ENCODE measurements at regions not wholly inside any gene's neighbourhood (a gene's known extent, or its start where the extent isn't known, plus 50 kb on each side); places are given as distances from the start of the nearest gene placed in this dataset.
"Not testable (repeated sequence)": the region's sequence is repeated elsewhere in the genome, so short reads cannot be mapped to it uniquely, and the experiment has no call there.

- H3K4me2 ChIP-seq (ENCODE audit: low read length) = no peak overlapping the region
- H3K36me3 ChIP-seq (ENCODE audit: insufficient read depth, low read length) = no peaks in the 10 kb centered on the region
- H3K27me3 ChIP-seq (ENCODE audit: control insufficient read depth, insufficient read depth, low read length) = no peaks in the 10 kb centered on the region
- no peak overlapping the region for H3K9ac ChIP-seq (ENCODE audit: low read depth, low read length)
- no peaks in the 10 kb centered on the region for H3K4me1 ChIP-seq (ENCODE audit: control insufficient read depth, insufficient read depth, low read length)
- H3K4me3 ChIP-seq (ENCODE audit: low read length) = no peak overlapping the region
- peaks cover 7% of the 10 kb centered on the region for H3K9me3 ChIP-seq (replicated peaks; ENCODE audit: low read length)
These were observed 1220.2 kb downstream of the JRKL start for GRCh38 chr11:97610000-97610399.

- H3K4me2 ChIP-seq (ENCODE audit: low read length) = no peak overlapping the region
- peaks cover 7% of the 10 kb centered on the region for H3K9me3 ChIP-seq (replicated peaks; ENCODE audit: low read length)
These were observed 1221.0 kb downstream of the JRKL start for GRCh38 chr11:97610854-97611253.

GRCh38 chr11:97611345-97611744 lies 1221.5 kb downstream of the JRKL start:
- H3K36me3 ChIP-seq (ENCODE audit: insufficient read depth, low read length) = no peaks in the 10 kb centered on the region
- H3K4me3 ChIP-seq (ENCODE audit: low read length) = no peak overlapping the region
- no peaks in the 10 kb centered on the region for H3K4me1 ChIP-seq (ENCODE audit: control insufficient read depth, insufficient read depth, low read length)
- H3K9ac ChIP-seq (ENCODE audit: low read depth, low read length) = no peak overlapping the region
- H3K27me3 ChIP-seq (ENCODE audit: control insufficient read depth, insufficient read depth, low read length) = no peaks in the 10 kb centered on the region
- H3K9me3 ChIP-seq (replicated peaks; ENCODE audit: low read length) = peaks cover 7% of the 10 kb centered on the region
- no peak overlapping the region for H3K4me2 ChIP-seq (ENCODE audit: low read length)

More at GRCh38 chr11:97610854-97611253, 1221.0 kb downstream of the JRKL start:
- no peak overlapping the region for H3K4me3 ChIP-seq (ENCODE audit: low read length)
- H3K36me3 ChIP-seq (ENCODE audit: insufficient read depth, low read length) = no peaks in the 10 kb centered on the region
- H3K9ac ChIP-seq (ENCODE audit: low read depth, low read length) = no peak overlapping the region
- no peaks in the 10 kb centered on the region for H3K27me3 ChIP-seq (ENCODE audit: control insufficient read depth, insufficient read depth, low read length)
- no peaks in the 10 kb centered on the region for H3K4me1 ChIP-seq (ENCODE audit: control insufficient read depth, insufficient read depth, low read length)

- H3K36me3 ChIP-seq (ENCODE audit: insufficient read depth, low read length) = no peaks in the 10 kb centered on the region
- no peaks in the 10 kb centered on the region for H3K27me3 ChIP-seq (ENCODE audit: control insufficient read depth, insufficient read depth, low read length)
- H3K9me3 ChIP-seq (replicated peaks; ENCODE audit: low read length) = no peaks in the 10 kb centered on the region
- no peak overlapping the region for H3K9ac ChIP-seq (ENCODE audit: low read depth, low read length)
- H3K4me3 ChIP-seq (ENCODE audit: low read length) = no peak overlapping the region
- H3K4me1 ChIP-seq (ENCODE audit: control insufficient read depth, insufficient read depth, low read length) = no peaks in the 10 kb centered on the region
- no peak overlapping the region for H3K4me2 ChIP-seq (ENCODE audit: low read length)
These were observed 1224.8 kb downstream of the JRKL start for GRCh38 chr11:97614606-97615005.

GRCh38 chr11:97615546-97615945 lies 1225.7 kb downstream of the JRKL start:
- no peaks in the 10 kb centered on the region for H3K36me3 ChIP-seq (ENCODE audit: insufficient read depth, low read length)

GRCh38 chr11:97617031-97617430 lies 1227.2 kb downstream of the JRKL start:
- Histone ChIP-seq H3K9me3 (replicated peaks; ENCODE audit: low read length) (no peaks in the 10 kb centered on the region), H3K27me3 (ENCODE audit: control insufficient read depth, insufficient read depth, low read length) (no peaks in the 10 kb centered on the region), H3K4me3 (ENCODE audit: low read length) (no peak overlapping the region), H3K4me1 (ENCODE audit: control insufficient read depth, insufficient read depth, low read length) (no peaks in the 10 kb centered on the region), H3K4me2 (ENCODE audit: low read length) (no peak overlapping the region), H3K9ac (ENCODE audit: low read depth, low read length) (no peak overlapping the region), H3K36me3 (ENCODE audit: insufficient read depth, low read length) (no peaks in the 10 kb centered on the region)

More at GRCh38 chr11:97615546-97615945, 1225.7 kb downstream of the JRKL start:
- no peaks in the 10 kb centered on the region for H3K27me3 ChIP-seq (ENCODE audit: control insufficient read depth, insufficient read depth, low read length)
- H3K4me2 ChIP-seq (ENCODE audit: low read length) = no peak overlapping the region
- H3K9me3 ChIP-seq (replicated peaks; ENCODE audit: low read length) = no peaks in the 10 kb centered on the region
- H3K9ac ChIP-seq (ENCODE audit: low read depth, low read length) = no peak overlapping the region
- no peaks in the 10 kb centered on the region for H3K4me1 ChIP-seq (ENCODE audit: control insufficient read depth, insufficient read depth, low read length)
- no peak overlapping the region for H3K4me3 ChIP-seq (ENCODE audit: low read length)

GRCh38 chr11:97620007-97620406 lies 1230.2 kb downstream of the JRKL start:
- H3K9me3 ChIP-seq (replicated peaks; ENCODE audit: low read length) = no peaks in the 10 kb centered on the region
- H3K27me3 ChIP-seq (ENCODE audit: control insufficient read depth, insufficient read depth, low read length) = no peaks in the 10 kb centered on the region
- no peaks in the 10 kb centered on the region for H3K4me1 ChIP-seq (ENCODE audit: control insufficient read depth, insufficient read depth, low read length)
- no peak overlapping the region for H3K9ac ChIP-seq (ENCODE audit: low read depth, low read length)
- no peaks in the 10 kb centered on the region for H3K36me3 ChIP-seq (ENCODE audit: insufficient read depth, low read length)
- H3K4me2 ChIP-seq (ENCODE audit: low read length) = no peak overlapping the region
- H3K4me3 ChIP-seq (ENCODE audit: low read length) = no peak overlapping the region

- no peaks in the 10 kb centered on the region for H3K27me3 ChIP-seq (ENCODE audit: control insufficient read depth, insufficient read depth, low read length)
- H3K4me3 ChIP-seq (ENCODE audit: low read length) = no peak overlapping the region
- H3K4me2 ChIP-seq (ENCODE audit: low read length) = no peak overlapping the region
- no peak overlapping the region for H3K9ac ChIP-seq (ENCODE audit: low read depth, low read length)
- no peaks in the 10 kb centered on the region for H3K9me3 ChIP-seq (replicated peaks; ENCODE audit: low read length)
- no peaks in the 10 kb centered on the region for H3K36me3 ChIP-seq (ENCODE audit: insufficient read depth, low read length)
- no peaks in the 10 kb centered on the region for H3K4me1 ChIP-seq (ENCODE audit: control insufficient read depth, insufficient read depth, low read length)
These were observed 1231.5 kb downstream of the JRKL start for GRCh38 chr11:97621282-97621681.

- no peaks in the 10 kb centered on the region for H3K9me3 ChIP-seq (replicated peaks; ENCODE audit: low read length)
- no peaks in the 10 kb centered on the region for H3K27me3 ChIP-seq (ENCODE audit: control insufficient read depth, insufficient read depth, low read length)
- no peaks in the 10 kb centered on the region for H3K36me3 ChIP-seq (ENCODE audit: insufficient read depth, low read length)
- no peak overlapping the region for H3K4me2 ChIP-seq (ENCODE audit: low read length)
- no peaks in the 10 kb centered on the region for H3K4me1 ChIP-seq (ENCODE audit: control insufficient read depth, insufficient read depth, low read length)
- H3K9ac ChIP-seq (ENCODE audit: low read depth, low read length) = no peak overlapping the region
- no peak overlapping the region for H3K4me3 ChIP-seq (ENCODE audit: low read length)
These were observed 1233.0 kb downstream of the JRKL start for GRCh38 chr11:97622795-97623194.

GRCh38 chr11:97636741-97637140 lies 1246.9 kb downstream of the JRKL start:
- H3K9ac ChIP-seq (ENCODE audit: low read depth, low read length); H3K4me1 ChIP-seq (ENCODE audit: control insufficient read depth, insufficient read depth, low read length); H3K4me3 ChIP-seq (ENCODE audit: low read length); H3K36me3 ChIP-seq (ENCODE audit: insufficient read depth, low read length); H3K27me3 ChIP-seq (ENCODE audit: control insufficient read depth, insufficient read depth, low read length); H3K4me2 ChIP-seq (ENCODE audit: low read length); H3K9me3 ChIP-seq (replicated peaks; ENCODE audit: low read length): not testable (repeated sequence)

- H3K9me3 ChIP-seq (replicated peaks; ENCODE audit: low read length) = no peaks in the 10 kb centered on the region
- no peak overlapping the region for H3K4me2 ChIP-seq (ENCODE audit: low read length)
- H3K4me3 ChIP-seq (ENCODE audit: low read length) = no peak overlapping the region
- H3K4me1 ChIP-seq (ENCODE audit: control insufficient read depth, insufficient read depth, low read length) = no peaks in the 10 kb centered on the region
- H3K36me3 ChIP-seq (ENCODE audit: insufficient read depth, low read length) = no peaks in the 10 kb centered on the region
- H3K27me3 ChIP-seq (ENCODE audit: control insufficient read depth, insufficient read depth, low read length) = no peaks in the 10 kb centered on the region
- no peak overlapping the region for H3K9ac ChIP-seq (ENCODE audit: low read depth, low read length)
These were observed 1247.9 kb downstream of the JRKL start for GRCh38 chr11:97637701-97638100.

GRCh38 chr11:97638641-97639224 lies 1248.9 kb downstream of the JRKL start:
- no peaks in the 10 kb centered on the region for H3K27me3 ChIP-seq (ENCODE audit: control insufficient read depth, insufficient read depth, low read length)
- no peaks in the 10 kb centered on the region for H3K36me3 ChIP-seq (ENCODE audit: insufficient read depth, low read length)
- H3K9ac ChIP-seq (ENCODE audit: low read depth, low read length) = no peak overlapping the region

More at GRCh38 chr11:97638641-97639224, 1248.9 kb downstream of the JRKL start:
- Histone ChIP-seq H3K9me3 (replicated peaks; ENCODE audit: low read length) (no peaks in the 10 kb centered on the region), H3K4me1 (ENCODE audit: control insufficient read depth, insufficient read depth, low read length) (no peaks in the 10 kb centered on the region), H3K4me2 (ENCODE audit: low read length) (no peak overlapping the region), H3K4me3 (ENCODE audit: low read length) (no peak overlapping the region)

Data from skeletal muscle satellite cell (primary cell).